ENCODE measurements at regions not wholly inside any gene's neighbourhood (a gene's known extent, or its start where the extent isn't known, plus 50 kb on each side); places are given as distances from the start of the nearest gene placed in this dataset.

- H3K27me3 Mint-ChIP-seq (ENCODE audit: low read depth), result no peaks in the 10 kb centered on the region
- TF ChIP-seq CTCF (IDR thresholded peaks at IDR 0.05; ENCODE audit: unreplicated experiment), result no peak
- H3K9me3 Mint-ChIP-seq, result peaks cover 37% of the 10 kb centered on the region
- peaks cover 12% of the 10 kb centered on the region for H3K4me1 Mint-ChIP-seq
- no peak for DNase-seq (ENCODE audit: low spot score in 2 of 2, unreplicated experiment in 2 of 2)
- H3K36me3 Mint-ChIP-seq, result peaks cover 5% of the 10 kb centered on the region
- H3K27ac Mint-ChIP-seq, result no peak overlapping the region
- H3K4me3 Mint-ChIP-seq, result no peak overlapping the region
Observed at GRCh38 chr7:19948160-19948559, 174.7 kb upstream of the TMEM196 start.

- Mint-ChIP-seq H3K27me3 (ENCODE audit: low read depth) (no peaks in the 10 kb centered on the region), H3K27ac (no peak overlapping the region), H3K36me3 (no peaks in the 10 kb centered on the region), H3K4me3 (no peak overlapping the region), H3K9me3 (peaks cover 11% of the 10 kb centered on the region), H3K4me1 (peaks cover 14% of the 10 kb centered on the region)
- DNase-seq (ENCODE audit: low spot score in 2 of 2, unreplicated experiment in 2 of 2), result no peak
- TF ChIP-seq CTCF (IDR thresholded peaks at IDR 0.05; ENCODE audit: unreplicated experiment), result no peak
Observed at GRCh38 chr7:19944363-19945120, 171.1 kb upstream of the TMEM196 start.

GRCh38 chr7:19939746-19940145 lies 166.3 kb upstream of the TMEM196 start:
- TF ChIP-seq CTCF (IDR thresholded peaks at IDR 0.05; ENCODE audit: unreplicated experiment), result no peak
- Mint-ChIP-seq H3K9me3 (peaks cover 27% of the 10 kb centered on the region), H3K36me3 (peaks cover 2% of the 10 kb centered on the region), H3K4me1 (peaks cover 12% of the 10 kb centered on the region), H3K27me3 (ENCODE audit: low read depth) (no peaks in the 10 kb centered on the region), H3K27ac (no peak overlapping the region), H3K4me3 (no peak overlapping the region)
- no peak for DNase-seq (ENCODE audit: low spot score in 2 of 2, unreplicated experiment in 2 of 2)

- H3K27ac Mint-ChIP-seq, result no peak overlapping the region
- H3K9me3 Mint-ChIP-seq, result peaks cover 22% of the 10 kb centered on the region
- no peaks in the 10 kb centered on the region for H3K27me3 Mint-ChIP-seq (ENCODE audit: low read depth)
- DNase-seq (ENCODE audit: low spot score in 2 of 2, unreplicated experiment in 2 of 2), result no peak
- no peak for TF ChIP-seq CTCF (IDR thresholded peaks at IDR 0.05; ENCODE audit: unreplicated experiment)
- H3K4me1 Mint-ChIP-seq, result no peaks in the 10 kb centered on the region
- no peak overlapping the region for H3K4me3 Mint-ChIP-seq
- H3K36me3 Mint-ChIP-seq, result peaks cover 2% of the 10 kb centered on the region
Observed at GRCh38 chr7:19932549-19933249, 159.3 kb upstream of the TMEM196 start.

GRCh38 chr7:19930851-19931250 lies 157.4 kb upstream of the TMEM196 start:
- Mint-ChIP-seq H3K27me3 (ENCODE audit: low read depth) (no peaks in the 10 kb centered on the region), H3K9me3 (peaks cover 13% of the 10 kb centered on the region), H3K4me1 (no peaks in the 10 kb centered on the region), H3K4me3 (no peak overlapping the region), H3K36me3 (no peaks in the 10 kb centered on the region), H3K27ac (no peak overlapping the region)
- no peak for DNase-seq (ENCODE audit: low spot score in 2 of 2, unreplicated experiment in 2 of 2)
- no peak for TF ChIP-seq CTCF (IDR thresholded peaks at IDR 0.05; ENCODE audit: unreplicated experiment)

All from mesothelial cell of epicardium (in vitro differentiated cells).